GM18909 (cell line): ENCODE measurements at regions not wholly inside any gene's neighbourhood (a gene's known extent, or its start where the extent isn't known, plus 50 kb on each side); places are given as distances from the start of the nearest gene placed in this dataset.

ENCODE experiments used
- ATAC-seq: cut with Tn5 transposase; IDR thresholded peaks from one replicate; pipeline ENCODE4 v1.9.1; 2021; ENCODE audit warnings: mild to moderate bottlenecking; ENCODE audit not compliant: unreplicated experiment, poor library complexity

DNA sequence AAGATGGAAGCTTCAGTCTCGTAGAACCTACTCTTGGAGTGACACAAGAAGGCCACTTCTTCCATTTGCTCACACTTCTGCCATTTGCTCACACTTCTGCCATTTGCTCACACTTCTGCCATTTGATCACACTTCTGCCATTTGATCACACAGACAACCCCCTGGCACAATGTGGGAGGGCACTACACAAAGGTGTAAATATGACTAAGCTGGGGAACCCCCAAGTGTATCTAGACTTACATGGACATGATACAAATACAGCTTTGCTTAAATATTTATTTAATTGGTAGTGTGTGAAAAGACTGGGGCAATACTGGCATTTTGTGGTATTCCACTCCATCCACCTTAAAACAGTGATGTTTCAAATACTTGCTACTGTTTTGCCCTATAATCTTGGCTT is 296.2 kb upstream of the PPFIA2 start:
- ATAC-seq = no peak

DNA sequence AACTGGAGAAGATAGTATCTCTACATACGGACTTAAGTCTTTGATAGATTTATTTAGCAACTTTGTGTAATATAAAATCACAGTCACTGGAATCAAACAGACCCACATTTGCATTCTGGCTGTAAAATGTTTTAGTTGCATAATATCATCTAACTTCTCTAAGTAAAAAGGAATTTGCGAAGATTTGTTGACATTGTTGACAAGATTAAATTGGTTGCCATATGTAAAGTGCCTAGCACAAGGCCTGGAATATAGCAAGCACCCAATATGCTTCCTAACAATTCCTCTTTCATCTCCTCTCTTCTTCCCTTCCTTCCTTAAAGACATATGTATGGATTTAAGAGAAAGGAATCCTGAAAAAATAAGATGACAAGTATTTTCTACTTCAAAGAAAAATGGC is 295.4 kb upstream of the PPFIA2 start:
- ATAC-seq = no peak

DNA sequence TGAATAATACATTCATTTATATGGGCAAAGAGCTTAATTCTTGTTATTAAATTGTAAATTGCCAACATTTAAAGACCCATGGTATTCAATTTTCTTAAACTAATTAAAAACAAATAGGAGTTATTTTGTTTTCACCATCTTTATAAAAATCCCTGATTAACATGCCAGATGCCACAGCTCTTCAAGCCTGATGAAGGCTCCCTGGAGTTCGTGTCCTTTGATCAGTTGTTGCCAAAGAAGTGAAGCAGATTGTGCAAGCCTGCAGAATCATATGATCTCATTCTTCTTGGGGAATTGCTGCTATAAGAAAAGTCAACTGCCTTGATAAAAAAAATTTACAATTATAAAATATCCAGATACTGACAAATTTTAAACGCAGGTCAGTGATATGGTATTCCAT is 288.3 kb upstream of the PPFIA2 start:
- ATAC-seq = no peak

DNA sequence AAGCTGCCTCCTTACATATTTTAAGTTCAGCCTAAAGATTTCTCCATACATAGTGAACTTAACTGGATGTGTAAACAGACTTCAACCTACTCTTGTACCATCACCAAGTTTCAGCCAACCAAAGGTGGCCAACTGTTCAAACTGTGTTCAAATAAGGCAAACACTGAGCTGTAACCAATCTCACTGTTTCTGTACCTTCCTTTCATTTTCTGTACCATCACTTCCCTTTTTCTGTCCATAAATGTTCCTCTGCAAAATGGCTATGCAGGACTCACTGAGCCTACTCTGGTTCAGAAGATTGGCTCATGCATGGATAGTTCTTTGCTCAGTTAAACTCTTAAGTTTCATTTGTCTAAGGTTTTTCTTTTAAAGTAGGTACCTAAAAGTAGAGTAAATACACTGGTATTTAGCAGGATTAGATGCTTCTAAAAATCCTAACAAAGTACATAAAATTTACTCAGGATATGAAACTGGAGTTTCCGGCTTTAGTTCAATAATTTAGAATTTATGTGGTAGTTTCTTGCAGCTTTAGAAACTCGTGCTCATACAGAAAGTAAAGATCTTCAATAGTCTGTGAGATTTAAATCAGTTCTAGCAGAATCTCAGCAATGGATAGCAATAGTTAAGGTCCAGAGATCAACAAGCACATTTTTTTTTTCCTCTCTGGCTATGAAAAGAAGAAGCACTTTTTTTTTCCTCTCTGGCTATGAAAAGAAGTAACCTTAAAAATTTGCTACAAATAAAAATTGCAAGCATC is 282.0 kb upstream of the PPFIA2 start:
- peak; percentile 88 for ATAC-seq

DNA sequence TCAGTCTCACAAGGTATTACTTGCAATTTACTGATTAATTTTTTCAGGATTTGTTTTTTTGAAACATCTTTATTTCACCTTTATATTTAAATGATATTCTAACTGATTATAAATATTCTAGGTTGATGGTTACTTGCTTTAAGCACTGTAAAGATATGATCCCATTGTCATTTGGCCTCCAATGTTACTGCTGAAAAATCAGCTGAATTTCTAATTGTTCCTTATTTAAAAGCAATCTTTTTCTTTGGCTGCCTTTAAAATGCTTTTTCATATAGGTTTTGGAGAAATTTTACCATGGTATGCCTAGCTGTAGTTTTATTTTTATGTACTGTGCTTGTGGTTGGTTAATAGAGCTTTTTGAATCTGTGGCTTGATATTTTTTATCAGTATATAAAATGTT is 275.6 kb upstream of the PPFIA2 start:
- no peak for ATAC-seq

DNA sequence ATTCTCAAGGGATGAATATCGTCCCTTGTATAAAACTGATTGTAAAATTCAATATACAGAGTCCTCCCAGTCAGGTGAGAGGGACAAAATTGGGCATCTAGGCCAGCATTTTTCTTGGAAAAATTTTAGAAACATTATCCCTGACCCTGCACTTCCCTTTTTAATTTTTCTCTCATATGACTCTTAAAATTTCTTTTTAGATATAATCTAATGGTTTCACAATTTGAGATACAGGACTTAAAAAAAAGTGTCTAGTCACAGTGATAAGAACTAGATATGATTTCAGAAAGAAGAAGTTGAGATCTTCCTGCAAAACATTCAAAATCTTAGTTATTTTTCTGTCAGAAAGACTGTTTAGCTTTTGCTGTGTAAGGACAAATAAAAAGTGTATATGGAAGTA is 270.8 kb upstream of the PPFIA2 start:
- ATAC-seq = no peak

DNA sequence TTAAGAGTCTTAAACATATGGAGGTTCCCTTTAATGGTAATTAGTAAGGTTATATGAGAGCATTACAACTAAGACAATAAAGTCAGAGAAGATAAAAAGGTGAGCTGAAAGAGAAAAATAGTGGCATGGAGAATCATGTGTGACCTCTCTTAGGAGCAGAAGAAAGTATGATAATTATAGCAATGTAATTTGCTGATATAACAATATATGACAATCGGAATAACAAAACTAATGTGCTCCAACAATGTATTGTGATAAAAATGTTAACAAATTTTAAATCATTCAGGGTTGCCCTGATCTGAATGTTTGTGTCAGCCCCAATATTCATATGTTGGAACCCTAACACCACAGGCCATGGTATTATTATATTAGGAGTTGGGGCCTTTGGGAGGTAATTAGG is 269.6 kb upstream of the PPFIA2 start:
- ATAC-seq = no peak

DNA sequence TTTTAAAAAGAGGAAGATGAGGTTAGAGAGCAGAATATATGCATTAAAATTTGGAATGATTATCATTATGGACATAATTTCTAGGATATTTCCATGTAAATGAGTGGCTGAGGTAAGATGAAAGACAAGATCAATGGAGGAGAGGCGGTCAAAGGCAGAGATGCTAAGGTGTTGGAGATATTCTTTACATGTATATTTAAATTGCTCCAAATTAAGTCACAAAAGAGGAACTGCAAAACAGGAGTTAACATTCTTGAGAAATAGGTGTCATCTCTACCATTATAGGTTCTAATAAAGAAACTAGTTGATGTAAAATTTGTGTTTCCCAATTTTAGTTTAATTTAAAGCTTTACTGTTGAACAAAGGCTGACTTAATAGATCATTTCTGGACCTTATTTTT is 268.5 kb upstream of the PPFIA2 start:
- ATAC-seq = no peak

DNA sequence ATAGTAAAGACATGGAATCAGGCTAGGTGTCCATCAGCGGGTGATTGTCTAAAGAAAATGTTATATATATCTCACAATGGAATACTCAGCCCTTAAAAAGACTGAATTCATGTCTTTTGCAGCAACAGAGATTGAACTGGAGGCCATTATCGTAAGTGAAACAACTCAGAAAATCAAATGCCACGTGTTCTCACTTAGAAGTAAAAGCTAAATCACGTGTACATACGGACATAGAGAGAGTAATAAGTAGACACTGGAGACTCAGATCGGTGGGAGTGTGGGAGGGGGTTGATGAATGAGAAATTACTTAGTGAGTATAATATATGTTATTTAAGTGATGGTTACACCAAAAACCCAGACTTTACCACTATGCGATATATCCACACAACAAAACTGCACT is 266.3 kb upstream of the PPFIA2 start:
- ATAC-seq = no peak

DNA sequence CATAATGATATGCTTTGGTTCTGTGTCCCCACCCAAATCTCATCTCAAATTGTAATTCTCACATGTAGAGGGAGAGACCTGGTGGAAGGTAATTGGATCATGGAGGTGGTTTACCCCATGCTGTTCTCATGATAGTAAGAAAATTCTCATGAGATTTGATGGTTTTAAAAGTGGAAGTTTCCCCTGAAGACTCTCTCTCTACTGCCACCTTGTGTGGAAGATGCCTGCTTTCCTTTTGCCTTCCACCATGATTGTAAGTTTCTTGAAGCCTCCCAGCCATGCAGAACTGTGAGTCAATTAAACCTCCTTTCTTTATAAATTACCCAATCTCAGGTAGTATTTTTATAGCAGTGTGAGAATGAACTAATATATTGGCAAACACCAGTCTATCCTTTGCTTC is 260.4 kb upstream of the PPFIA2 start:
- ATAC-seq = no peak

DNA sequence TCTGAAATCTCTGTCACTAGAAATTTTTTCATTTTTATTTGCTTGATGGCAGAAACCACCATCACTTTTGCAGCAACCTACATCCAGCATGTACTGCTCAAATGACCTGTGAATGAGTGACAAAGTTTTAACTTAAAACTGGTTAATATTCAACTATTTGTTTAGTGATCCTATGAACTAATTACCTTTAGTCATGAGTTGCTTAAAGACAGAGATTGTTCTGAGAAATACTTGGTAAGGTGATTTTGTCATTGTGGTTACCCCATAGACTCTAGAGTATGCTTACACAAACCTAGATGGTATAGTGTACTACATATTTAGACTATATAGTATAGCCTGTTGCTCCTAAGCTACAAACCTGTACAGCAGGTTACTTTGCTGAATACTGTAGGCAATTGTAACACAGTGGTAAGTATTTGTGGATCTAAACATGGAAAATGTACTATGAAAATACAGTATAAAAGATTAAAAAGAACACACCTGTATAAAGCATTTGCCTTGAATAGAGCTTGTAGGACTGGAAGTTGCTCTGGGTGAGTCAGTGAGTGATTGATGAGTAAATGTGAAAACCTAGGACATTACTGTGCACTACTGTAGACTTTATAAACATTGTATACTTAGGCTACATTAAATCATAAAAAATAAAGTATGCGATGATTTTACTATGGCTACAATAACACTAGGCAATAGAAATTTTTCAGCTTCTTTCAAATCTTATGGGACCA is 256.6 kb upstream of the PPFIA2 start:
- ATAC-seq = peak; percentile 99

DNA sequence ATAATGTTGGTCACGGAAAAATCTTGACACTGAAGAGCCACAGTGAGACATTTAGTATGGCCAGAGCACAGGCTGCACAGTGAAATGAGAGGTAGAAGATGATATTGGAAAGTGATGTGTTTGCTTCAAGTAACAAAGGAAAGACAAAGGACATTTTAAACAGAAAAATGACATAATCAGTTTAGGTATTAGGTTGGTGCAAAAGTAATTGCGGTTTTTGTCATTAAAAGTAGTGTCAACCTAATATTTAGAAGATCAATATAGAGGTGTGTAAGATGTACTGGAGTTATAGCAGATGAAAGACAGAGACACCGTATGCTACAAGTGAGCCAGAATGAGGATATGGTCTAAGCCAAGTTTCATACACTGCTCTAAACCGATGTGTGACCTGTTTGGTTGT is 253.0 kb upstream of the PPFIA2 start:
- no peak for ATAC-seq

DNA sequence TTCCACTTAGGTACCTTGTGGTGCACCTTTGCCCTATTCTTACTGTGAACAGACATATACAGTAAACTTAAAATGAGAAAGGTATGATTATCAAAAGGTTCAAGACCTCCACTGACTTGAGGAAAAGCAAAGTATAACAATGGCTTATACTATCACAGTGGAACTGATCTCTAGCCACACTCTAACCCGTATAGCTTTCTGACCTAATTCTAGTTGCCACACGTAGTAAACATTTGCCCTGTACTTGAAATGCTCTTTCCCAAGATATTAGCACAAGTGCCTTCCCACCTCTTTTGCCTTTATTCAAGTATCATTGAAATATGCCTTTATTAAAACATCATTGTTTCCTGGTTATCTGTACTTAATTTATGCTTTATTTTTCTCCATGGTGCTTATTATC is 250.4 kb upstream of the PPFIA2 start:
- ATAC-seq = no peak

DNA sequence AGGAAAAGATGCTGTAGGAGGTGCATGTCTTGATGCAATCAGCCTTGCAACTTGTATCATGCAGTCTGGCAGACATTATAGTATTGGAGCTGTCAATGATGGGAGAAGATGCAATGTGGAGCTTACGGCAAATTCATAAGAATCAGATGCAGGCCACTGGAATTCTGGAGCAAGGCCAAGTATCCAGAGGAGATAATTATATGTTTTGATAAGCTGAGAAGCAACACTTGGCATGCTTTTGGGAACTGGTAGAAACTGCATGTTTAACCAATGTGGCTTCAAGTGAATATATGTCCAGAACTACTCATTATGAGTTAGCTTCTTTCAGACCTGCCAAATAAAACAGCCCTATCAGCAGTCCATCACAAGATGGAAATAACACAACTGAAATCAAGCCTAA is 249.1 kb upstream of the PPFIA2 start:
- no peak for ATAC-seq

DNA sequence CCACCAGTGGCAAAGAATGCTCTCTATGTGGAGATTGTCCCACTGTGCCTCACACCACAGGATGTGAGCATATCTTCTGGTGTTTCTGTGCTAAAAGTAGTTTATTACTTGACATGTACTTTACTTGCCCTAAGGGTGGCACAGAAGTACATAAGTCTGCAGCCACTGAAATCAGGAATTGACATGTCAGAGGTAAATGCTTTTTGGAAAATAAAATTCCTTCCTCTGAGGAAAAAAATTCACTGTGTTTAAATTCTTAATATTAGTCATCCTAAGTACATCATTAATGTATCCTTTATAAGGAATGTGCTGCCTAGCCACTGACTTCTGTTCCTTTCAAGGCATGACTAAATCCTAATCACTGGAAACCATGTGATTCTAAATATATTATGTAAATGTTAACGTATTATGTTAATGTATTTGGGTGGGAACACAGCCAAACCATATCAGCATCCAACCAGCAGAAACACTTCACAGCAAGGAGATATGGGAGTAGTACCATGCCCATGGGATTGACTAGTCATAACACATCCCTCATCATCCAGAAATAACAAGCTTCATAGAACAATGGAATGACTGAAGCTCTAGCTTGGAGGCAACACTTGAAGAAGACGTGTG is 239.7 kb upstream of the PPFIA2 start:
- ATAC-seq = no peak

DNA sequence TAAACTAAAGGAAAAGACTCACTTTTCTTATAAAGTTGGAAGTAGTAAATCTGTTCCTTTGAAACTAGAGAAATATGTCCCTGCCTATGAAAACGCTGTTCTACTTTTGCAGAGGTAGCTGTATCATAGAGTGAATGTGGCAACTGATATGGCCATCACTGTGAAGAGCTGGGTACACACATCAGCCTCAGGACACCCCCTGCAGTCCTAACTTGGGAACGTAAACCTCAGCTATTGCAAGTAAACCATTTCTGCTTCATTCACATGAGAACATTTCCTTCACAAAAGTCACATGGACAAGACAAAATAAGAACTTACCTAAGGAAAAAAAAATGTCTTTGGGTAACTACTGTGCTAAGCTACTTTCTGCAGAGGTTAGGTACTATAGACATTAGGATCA is 233.3 kb upstream of the PPFIA2 start:
- ATAC-seq = peak; percentile 76

DNA sequence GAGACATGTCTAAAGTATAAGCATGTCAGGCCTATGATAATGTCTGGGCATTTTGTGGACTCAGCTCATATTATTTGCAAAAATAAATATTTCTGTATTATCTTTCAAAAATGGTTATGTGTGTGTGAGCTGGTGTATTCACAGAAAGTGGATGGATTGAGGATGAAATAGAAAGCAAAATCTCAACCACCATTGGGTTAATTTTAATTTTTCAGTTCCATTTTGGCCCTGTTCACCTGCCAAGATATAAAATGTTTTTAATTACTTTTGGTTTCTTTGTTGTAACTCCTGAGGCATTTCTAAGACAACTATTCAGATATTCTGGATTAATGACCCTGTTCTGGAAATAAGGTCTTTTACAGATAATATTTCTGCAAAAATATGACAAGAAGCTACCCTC is 232.7 kb upstream of the PPFIA2 start:
- no peak for ATAC-seq

DNA sequence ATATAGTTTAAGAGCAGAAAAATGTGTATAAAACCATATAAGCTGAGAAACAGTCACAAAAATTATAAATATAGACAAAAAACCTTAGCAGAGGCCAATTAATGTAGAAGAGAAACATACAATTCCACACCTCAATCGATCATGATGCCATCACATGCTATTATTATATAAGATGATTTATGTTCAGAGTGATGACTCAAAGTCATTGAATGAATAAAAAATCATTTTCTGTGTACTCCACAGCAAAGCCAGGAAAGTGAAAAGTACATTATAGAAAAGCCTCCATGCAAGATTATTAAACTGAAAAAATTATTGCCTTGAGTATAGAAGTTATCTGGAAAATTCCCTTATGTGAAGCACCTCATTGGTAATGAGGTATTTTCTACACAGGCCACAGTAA is 229.2 kb upstream of the PPFIA2 start:
- no peak for ATAC-seq

DNA sequence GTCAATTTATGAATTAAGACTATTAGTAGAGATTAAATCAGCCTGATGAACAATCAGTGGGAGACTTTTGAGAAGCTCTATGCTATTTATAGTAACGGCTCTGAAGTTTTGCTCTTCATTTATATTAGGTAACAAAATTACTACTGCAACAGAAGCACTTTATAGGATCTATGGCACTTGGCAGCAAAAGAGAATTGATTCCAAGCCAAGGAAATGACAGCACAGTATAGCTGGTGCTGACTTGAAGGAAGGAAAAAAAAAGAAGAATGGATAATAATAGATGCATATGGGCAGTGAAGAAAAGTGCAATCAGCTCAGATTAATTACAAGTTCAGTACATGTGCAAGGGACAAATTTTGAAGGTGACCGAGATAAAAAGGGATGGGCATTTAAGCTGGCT is 228.2 kb upstream of the PPFIA2 start:
- ATAC-seq = no peak

DNA sequence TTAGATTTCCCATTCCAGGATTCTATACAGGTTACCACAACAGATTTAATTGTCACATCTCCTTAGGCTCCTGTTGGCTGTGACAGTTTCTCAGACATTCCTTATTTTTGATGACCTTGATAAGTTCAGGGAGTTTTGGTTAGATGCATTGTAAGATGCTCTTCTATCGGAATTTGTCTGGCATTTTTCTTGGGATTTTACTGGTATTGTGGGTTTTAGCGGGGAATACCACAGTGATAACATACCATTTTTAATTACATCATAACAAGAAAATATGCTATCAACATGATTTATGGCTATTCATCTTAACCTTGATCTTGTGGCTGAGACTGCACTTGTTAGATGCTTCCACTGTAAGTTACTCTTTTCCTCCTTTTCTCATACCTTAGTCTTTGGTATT is 217.5 kb upstream of the PPFIA2 start:
- ATAC-seq = no peak

DNA sequence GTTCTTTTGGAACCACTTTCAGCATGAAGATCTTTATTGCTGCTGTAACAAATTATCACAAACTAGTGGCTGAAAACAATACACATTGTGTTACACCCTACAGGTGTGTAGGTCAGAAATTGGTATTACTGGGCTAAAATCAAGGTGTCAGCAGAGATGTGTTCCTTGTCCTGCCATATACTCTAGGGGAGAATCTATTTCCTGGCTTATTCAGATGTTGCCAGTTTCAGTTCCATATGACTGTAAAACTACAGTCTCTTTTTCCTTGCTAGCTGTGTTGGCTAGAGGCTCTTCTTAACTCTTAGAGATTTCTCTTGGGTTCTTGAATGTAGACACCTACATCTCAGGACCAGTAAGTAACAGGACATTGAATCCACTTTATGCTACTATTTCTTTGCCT is 215.6 kb upstream of the PPFIA2 start:
- no peak for ATAC-seq

DNA sequence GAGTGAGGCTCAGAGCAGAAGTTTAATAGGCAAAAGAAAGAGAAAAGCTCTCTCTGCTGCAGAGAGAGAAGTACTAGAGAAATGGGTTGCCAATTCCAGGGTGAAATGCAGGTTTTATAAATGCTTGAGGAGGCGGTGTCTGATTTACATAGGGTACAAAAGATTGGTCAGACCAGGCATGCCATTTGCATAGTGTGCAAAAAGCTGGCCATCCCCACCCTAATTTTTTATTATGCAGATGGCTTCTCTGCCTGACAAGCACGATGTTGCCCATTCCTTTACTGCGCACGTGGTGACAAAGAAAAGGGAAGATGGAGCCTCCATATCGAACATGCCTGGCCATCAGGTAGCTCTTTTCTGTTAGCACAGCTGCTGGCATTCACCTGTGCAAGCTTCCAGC is 209.3 kb upstream of the PPFIA2 start:
- no peak for ATAC-seq
